ENCODE measurements at regions not wholly inside any gene's neighbourhood (a gene's known extent, or its start where the extent isn't known, plus 50 kb on each side); places are given as distances from the start of the nearest gene placed in this dataset.

DNA sequence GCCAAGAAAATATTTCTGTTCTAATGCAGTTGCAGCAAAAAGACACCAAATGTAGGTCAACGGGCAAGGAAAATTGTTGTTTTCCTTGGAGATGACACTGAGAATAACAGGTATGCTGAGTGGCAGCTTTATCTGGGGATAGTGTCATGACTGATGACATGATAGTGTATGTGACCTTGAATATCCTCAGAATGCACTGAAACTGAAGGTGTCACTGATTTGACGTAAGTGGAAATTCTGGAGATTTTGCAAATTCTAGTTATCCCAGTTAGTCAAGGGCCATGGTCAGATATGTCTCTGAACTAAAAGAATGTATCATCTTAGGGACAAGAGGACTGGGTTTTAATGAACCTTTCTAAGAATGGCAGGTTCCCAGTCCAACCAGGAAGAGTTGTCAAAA is 138.0 kb upstream of the C9orf72 start:
- TF ChIP-seq, protein P1, sequence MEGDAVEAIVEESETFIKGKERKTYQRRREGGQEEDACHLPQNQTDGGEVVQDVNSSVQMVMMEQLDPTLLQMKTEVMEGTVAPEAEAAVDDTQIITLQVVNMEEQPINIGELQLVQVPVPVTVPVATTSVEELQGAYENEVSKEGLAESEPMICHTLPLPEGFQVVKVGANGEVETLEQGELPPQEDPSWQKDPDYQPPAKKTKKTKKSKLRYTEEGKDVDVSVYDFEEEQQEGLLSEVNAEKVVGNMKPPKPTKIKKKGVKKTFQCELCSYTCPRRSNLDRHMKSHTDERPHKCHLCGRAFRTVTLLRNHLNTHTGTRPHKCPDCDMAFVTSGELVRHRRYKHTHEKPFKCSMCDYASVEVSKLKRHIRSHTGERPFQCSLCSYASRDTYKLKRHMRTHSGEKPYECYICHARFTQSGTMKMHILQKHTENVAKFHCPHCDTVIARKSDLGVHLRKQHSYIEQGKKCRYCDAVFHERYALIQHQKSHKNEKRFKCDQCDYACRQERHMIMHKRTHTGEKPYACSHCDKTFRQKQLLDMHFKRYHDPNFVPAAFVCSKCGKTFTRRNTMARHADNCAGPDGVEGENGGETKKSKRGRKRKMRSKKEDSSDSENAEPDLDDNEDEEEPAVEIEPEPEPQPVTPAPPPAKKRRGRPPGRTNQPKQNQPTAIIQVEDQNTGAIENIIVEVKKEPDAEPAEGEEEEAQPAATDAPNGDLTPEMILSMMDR (optimal IDR thresholded peaks at IDR 0.05 in 1 of 3, IDR thresholded peaks at IDR 0.05 in 1 of 3, conservative IDR thresholded peaks at IDR 0.05 in 1 of 3; ENCODE audit: extremely low read depth in 1 of 3, insufficient read depth in 2 of 3, low read length in 3 of 3): no peak
- no peak for TF ChIP-seq EZH2 (IDR thresholded peaks at IDR 0.05; ENCODE audit: low read length)

Measured in keratinocyte (primary cell).